ENCODE measurements at regions not wholly inside any gene's neighbourhood (a gene's known extent, or its start where the extent isn't known, plus 50 kb on each side); places are given as distances from the start of the nearest gene placed in this dataset.
A peak's percentile ranks its signal among the peaks of the same experiment; 100 is the strongest.

- TF ChIP-seq MAX (IDR thresholded peaks at IDR 0.05; ENCODE audit: low read depth, low read length) (no peak), POLR2A (IDR thresholded peaks at IDR 0.05; ENCODE audit: extremely low read depth, insufficient read length) (no peak), MYC (IDR thresholded peaks at IDR 0.05; ENCODE audit: low read depth, low read length) (no peak)
- H3K4me3 ChIP-seq (ENCODE audit: low read depth, low read length): no peak overlapping the region
- peak; percentile 34 for DNase-seq (ENCODE audit: low read depth)
Measured at GRCh38 chr11:19328586-19329311, 88.0 kb upstream of the E2F8 start.

- H3K4me3 ChIP-seq (ENCODE audit: low read depth, low read length): no peak overlapping the region
- no peak for DNase-seq (ENCODE audit: low read depth)
- TF ChIP-seq MAX (IDR thresholded peaks at IDR 0.05; ENCODE audit: low read depth, low read length) (no peak), MYC (IDR thresholded peaks at IDR 0.05; ENCODE audit: low read depth, low read length) (no peak), POLR2A (IDR thresholded peaks at IDR 0.05; ENCODE audit: extremely low read depth, insufficient read length) (no peak)
- TF ChIP-seq, protein P1, sequence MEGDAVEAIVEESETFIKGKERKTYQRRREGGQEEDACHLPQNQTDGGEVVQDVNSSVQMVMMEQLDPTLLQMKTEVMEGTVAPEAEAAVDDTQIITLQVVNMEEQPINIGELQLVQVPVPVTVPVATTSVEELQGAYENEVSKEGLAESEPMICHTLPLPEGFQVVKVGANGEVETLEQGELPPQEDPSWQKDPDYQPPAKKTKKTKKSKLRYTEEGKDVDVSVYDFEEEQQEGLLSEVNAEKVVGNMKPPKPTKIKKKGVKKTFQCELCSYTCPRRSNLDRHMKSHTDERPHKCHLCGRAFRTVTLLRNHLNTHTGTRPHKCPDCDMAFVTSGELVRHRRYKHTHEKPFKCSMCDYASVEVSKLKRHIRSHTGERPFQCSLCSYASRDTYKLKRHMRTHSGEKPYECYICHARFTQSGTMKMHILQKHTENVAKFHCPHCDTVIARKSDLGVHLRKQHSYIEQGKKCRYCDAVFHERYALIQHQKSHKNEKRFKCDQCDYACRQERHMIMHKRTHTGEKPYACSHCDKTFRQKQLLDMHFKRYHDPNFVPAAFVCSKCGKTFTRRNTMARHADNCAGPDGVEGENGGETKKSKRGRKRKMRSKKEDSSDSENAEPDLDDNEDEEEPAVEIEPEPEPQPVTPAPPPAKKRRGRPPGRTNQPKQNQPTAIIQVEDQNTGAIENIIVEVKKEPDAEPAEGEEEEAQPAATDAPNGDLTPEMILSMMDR (IDR thresholded peaks at IDR 0.05; ENCODE audit: low read depth, low read length): no peak
Measured at GRCh38 chr11:19327280-19327679, 86.5 kb upstream of the E2F8 start.

DNA sequence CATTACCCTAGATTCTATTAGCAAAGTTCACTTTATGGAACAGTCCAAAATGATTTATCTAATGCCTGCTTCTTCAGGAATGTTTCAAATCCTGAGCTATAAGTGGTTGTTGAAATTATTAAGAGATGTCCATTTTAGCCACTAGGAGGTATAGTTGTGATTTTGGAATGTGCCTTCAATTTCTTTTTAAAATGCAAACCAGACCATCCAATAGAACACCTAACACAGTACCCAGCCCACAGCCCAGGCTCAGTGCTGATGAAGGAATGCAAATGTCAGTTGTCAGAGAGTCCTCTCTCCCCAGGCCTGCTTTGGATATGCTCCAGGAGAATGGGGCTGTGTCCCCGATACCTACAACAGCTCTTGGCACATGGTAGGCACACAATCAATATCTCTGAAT lies 85.8 kb upstream of the E2F8 start:
- no peak for DNase-seq (ENCODE audit: low read depth)
- TF ChIP-seq MYC (IDR thresholded peaks at IDR 0.05; ENCODE audit: low read depth, low read length) (no peak), POLR2A (IDR thresholded peaks at IDR 0.05; ENCODE audit: extremely low read depth, insufficient read length) (no peak), MAX (IDR thresholded peaks at IDR 0.05; ENCODE audit: low read depth, low read length) (no peak)
- TF ChIP-seq, protein P1 (IDR thresholded peaks at IDR 0.05; ENCODE audit: low read depth, low read length): no peak
- no peak overlapping the region for H3K4me3 ChIP-seq (ENCODE audit: low read depth, low read length)

DNA sequence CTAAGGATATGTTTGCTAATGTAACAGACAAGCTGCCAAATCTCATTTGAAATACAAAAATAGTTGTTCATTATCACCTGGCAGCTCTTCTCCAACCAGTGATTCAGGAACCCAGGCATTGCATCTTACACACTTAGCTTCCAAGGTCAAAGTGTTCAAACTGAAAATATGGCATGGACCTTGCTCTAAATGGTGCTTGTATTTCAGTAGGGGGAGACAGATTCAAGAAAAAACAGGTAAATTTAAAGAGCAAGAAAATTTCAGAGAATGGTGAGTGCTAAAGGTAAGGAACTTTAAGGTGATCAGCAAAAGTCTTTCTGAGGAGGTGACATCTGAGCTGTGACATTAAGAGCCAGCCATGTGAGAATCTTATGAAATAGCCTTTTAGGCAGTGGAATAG lies 82.8 kb upstream of the E2F8 start:
- TF ChIP-seq, protein P1 (IDR thresholded peaks at IDR 0.05; ENCODE audit: low read depth, low read length): no peak
- TF ChIP-seq POLR2A (IDR thresholded peaks at IDR 0.05; ENCODE audit: extremely low read depth, insufficient read length): no peak
- TF ChIP-seq MYC (IDR thresholded peaks at IDR 0.05; ENCODE audit: low read depth, low read length): no peak
- no peak for TF ChIP-seq MAX (IDR thresholded peaks at IDR 0.05; ENCODE audit: low read depth, low read length)
- no peak overlapping the region for H3K4me3 ChIP-seq (ENCODE audit: low read depth, low read length)
- DNase-seq (ENCODE audit: low read depth): no peak

DNA sequence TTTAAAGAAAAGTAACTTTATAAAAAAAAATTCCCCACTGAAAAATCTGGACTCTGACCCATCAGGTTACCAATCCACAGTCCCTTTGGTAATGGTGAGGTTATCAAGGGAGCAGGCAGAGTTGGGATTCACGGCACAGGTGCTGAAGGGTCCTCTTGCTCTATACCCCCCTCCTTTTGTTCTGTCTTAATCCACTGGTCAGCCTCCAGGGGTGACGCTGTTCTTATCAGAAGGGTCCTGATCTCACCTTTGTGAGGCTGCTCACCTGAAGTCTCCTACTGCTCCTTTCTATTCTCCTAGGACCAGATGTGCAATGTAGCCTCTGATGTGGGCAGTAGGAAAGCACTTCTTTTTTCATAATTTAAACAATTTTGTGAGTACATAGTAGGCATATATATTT lies 80.6 kb upstream of the E2F8 start:
- no peak for TF ChIP-seq MAX (IDR thresholded peaks at IDR 0.05; ENCODE audit: low read depth, low read length)
- TF ChIP-seq MYC (IDR thresholded peaks at IDR 0.05; ENCODE audit: low read depth, low read length): no peak
- TF ChIP-seq, protein P1 (IDR thresholded peaks at IDR 0.05; ENCODE audit: low read depth, low read length): no peak
- TF ChIP-seq POLR2A (IDR thresholded peaks at IDR 0.05; ENCODE audit: extremely low read depth, insufficient read length): no peak
- H3K4me3 ChIP-seq (ENCODE audit: low read depth, low read length): no peak overlapping the region
- no peak for DNase-seq (ENCODE audit: low read depth)

- DNase-seq (ENCODE audit: low read depth): no peak
- no peak overlapping the region for H3K4me3 ChIP-seq (ENCODE audit: low read depth, low read length)
- TF ChIP-seq, protein P1 (IDR thresholded peaks at IDR 0.05; ENCODE audit: low read depth, low read length): no peak
- TF ChIP-seq POLR2A (IDR thresholded peaks at IDR 0.05; ENCODE audit: extremely low read depth, insufficient read length) (no peak), MAX (IDR thresholded peaks at IDR 0.05; ENCODE audit: low read depth, low read length) (no peak), MYC (IDR thresholded peaks at IDR 0.05; ENCODE audit: low read depth, low read length) (no peak)
Measured at GRCh38 chr11:19320827-19321226, 80.1 kb upstream of the E2F8 start.

All from NB4 (cell line).